Erythroblast (primary cell): ENCODE measurements at regions not wholly inside any gene's neighbourhood (a gene's known extent, or its start where the extent isn't known, plus 50 kb on each side); places are given as distances from the start of the nearest gene placed in this dataset.

ENCODE experiments used
- GATA1 ChIP-seq: IDR thresholded peaks from 2 replicates; pipeline ENCODE4 v1.6.1; 2011; ENCODE audit warnings: low read depth, mild to moderate bottlenecking, control low read depth, low read length, moderate library complexity
- POLR2A ChIP-seq: IDR thresholded peaks from 2 replicates; pipeline ENCODE4 v1.6.1; 2011; ENCODE audit warnings: mild to moderate bottlenecking, low read length

GRCh38 chr4:97003715-97004114 lies 1139.6 kb downstream of the STPG2 start:
- no peak for TF ChIP-seq POLR2A
- no peak for TF ChIP-seq GATA1
